HFF-Myc (cell line): ENCODE measurements at regions not wholly inside any gene's neighbourhood (a gene's known extent, or its start where the extent isn't known, plus 50 kb on each side); places are given as distances from the start of the nearest gene placed in this dataset.

ENCODE experiments used
- DNase-seq: peaks from one replicate; pipeline ENCODE4 v3.0.0-alpha.2; 2011; ENCODE audit warnings: low read depth; ENCODE audit errors: extremely low read depth
- H3K4me3 ChIP-seq: replicated peaks from 2 replicates; pipeline ENCODE4 v1.5.1; 2011; ENCODE audit warnings: low read depth, mild to moderate bottlenecking, control low read depth, low read length
- TF ChIP-seq, protein P1 (sequence below): IDR thresholded peaks from 2 replicates; pipeline ENCODE4 v1.5.1; 2012; ENCODE audit warnings: mild to moderate bottlenecking, low read depth, low read length, control low read depth; ENCODE audit errors: missing control alignments

- no peak overlapping the region for H3K4me3 ChIP-seq
- no peak for DNase-seq
- TF ChIP-seq, protein P1, sequence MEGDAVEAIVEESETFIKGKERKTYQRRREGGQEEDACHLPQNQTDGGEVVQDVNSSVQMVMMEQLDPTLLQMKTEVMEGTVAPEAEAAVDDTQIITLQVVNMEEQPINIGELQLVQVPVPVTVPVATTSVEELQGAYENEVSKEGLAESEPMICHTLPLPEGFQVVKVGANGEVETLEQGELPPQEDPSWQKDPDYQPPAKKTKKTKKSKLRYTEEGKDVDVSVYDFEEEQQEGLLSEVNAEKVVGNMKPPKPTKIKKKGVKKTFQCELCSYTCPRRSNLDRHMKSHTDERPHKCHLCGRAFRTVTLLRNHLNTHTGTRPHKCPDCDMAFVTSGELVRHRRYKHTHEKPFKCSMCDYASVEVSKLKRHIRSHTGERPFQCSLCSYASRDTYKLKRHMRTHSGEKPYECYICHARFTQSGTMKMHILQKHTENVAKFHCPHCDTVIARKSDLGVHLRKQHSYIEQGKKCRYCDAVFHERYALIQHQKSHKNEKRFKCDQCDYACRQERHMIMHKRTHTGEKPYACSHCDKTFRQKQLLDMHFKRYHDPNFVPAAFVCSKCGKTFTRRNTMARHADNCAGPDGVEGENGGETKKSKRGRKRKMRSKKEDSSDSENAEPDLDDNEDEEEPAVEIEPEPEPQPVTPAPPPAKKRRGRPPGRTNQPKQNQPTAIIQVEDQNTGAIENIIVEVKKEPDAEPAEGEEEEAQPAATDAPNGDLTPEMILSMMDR = no peak
Measured at GRCh38 chr6:159435701-159436100, 257.3 kb downstream of the SOD2 start.

- TF ChIP-seq, protein P1 = no peak
- no peak overlapping the region for H3K4me3 ChIP-seq
- DNase-seq = no peak
Measured at GRCh38 chr6:159434410-159434809, 258.6 kb downstream of the SOD2 start.

DNA sequence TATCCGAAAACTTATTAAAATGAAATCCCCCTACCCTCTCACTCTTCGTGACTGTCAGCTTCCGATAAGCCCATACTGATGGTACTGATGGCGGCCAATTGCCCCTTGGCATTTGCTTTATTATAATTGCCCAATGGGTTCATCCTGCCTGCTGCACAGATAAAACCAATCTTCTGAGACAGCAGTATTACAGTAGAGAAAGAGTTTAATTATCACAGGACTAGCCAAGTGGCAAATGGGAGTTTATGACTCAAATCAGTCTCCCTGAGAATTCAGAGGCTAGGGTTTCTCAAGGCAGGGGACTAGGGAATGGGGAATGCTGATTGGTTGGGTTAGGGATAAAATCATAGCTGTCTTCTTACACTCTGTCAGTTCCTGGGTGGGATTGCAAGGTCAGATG lies 259.5 kb downstream of the SOD2 start:
- no peak for DNase-seq
- H3K4me3 ChIP-seq = no peak overlapping the region
- TF ChIP-seq, protein P1 = no peak

- TF ChIP-seq, protein P1 = no peak
- no peak for DNase-seq
- H3K4me3 ChIP-seq = no peak overlapping the region
Measured at GRCh38 chr6:159431750-159432149, 261.3 kb downstream of the SOD2 start.

DNA sequence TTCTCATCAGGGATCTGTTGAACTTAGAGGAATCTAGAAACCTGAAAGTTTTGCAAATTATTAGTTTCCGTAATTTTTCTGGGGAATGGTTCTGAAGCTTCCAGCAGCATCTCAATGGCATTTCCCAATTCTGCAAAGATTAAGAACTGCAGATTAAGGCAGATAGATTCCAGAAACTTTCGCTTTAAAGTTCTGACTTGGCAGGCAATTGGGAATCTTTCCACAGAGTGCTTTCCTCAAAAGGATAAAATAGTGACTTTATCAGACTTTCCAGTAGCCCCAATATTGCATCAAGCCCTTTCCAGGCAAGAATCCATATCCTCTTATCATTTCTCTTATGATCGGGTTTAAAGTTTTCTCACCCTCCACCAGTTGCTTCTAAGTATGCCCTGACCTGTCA lies 261.1 kb downstream of the FNDC1 start:
- no peak overlapping the region for H3K4me3 ChIP-seq
- no peak for DNase-seq
- TF ChIP-seq, protein P1 = no peak

DNA sequence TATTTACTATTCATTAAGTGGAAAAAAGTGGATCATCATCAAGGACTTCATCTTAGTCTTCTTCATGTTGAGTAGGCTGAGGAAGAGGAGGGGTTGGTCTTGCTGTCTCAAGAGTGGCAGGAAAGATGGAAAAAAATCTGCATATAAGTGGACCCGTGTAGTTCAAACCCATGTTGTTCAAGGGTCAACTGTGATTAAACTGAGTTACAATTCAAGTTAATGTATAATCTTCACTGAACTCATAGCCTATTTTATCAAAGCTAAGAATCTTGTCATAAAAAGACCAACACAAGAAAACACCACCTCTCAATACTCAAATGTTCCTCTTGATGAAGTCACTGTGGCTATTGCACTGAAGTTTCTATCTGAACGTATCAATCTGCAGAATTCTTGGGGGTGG lies 260.2 kb downstream of the FNDC1 start:
- DNase-seq = no peak

DNA sequence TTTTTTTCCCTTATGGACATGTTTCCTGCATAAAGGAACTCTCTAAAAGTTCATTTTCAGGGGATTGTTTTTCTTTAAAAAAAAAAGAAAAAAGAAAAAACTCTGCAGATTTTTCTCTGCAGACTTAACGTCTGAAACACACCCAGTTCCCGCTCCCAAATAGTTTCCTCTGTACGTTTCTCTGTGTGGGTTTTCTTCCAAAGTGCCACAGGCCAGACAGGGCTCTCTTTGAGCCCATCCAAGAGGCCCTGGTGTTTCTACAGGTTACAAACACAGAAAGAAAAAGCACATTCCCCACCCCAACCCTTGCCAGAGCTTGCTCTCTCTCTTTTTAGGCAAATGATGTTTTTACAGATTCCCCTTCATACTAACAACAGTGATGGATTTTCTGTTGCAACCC lies 258.6 kb downstream of the FNDC1 start:
- TF ChIP-seq, protein P1 = no peak
- no peak for DNase-seq
- H3K4me3 ChIP-seq = no peak overlapping the region

More for the DNA sequence above, 260.2 kb downstream of the FNDC1 start:
- no peak overlapping the region for H3K4me3 ChIP-seq
- TF ChIP-seq, protein P1 = no peak
